Chondrocyte (in vitro differentiated cells): ENCODE measurements at regions not wholly inside any gene's neighbourhood (a gene's known extent, or its start where the extent isn't known, plus 50 kb on each side); places are given as distances from the start of the nearest gene placed in this dataset.

Experiments
- DNase-seq: peaks from one replicate; pipeline ENCODE4 v3.0.0; 2021; ENCODE audit warnings: mixed read lengths, low spot score
- H3K27ac Mint-ChIP-seq: one replicate; pipeline ENCODE4 v1.8.0; 2021; ENCODE audit warnings: mild to moderate bottlenecking, moderate library complexity, mixed read lengths; ENCODE audit not compliant: unreplicated experiment
- H3K27me3 Mint-ChIP-seq: 2 replicates; pipeline ENCODE4 v1.8.0; 2021; ENCODE audit warnings: low read depth, mixed read lengths
- H3K36me3 Mint-ChIP-seq: 2 replicates; pipeline ENCODE4 v1.8.0; 2021; ENCODE audit warnings: low read depth, mixed read lengths
- H3K4me1 Mint-ChIP-seq: 2 replicates; pipeline ENCODE4 v1.8.0; 2021; ENCODE audit warnings: low read depth, mild to moderate bottlenecking, mixed read lengths
- H3K4me3 Mint-ChIP-seq: one replicate; pipeline ENCODE4 v1.8.0; 2021; ENCODE audit warnings: mild to moderate bottlenecking, moderate library complexity, mixed read lengths; ENCODE audit not compliant: unreplicated experiment
- H3K9me3 Mint-ChIP-seq: 2 replicates; pipeline ENCODE4 v1.8.0; 2021; ENCODE audit warnings: low read depth, mixed read lengths
- CTCF ChIP-seq: fragments of 200-600 bp; sonication (generic); IDR thresholded peaks from 2 replicates; pipeline ENCODE4 v1.5.0; 2021; ENCODE audit warnings: antibody characterized with exemption, mild to moderate bottlenecking, moderate library complexity

- Mint-ChIP-seq H3K36me3 (no peaks in the 10 kb centered on the region), H3K4me3 (no peak overlapping the region), H3K27ac (no peak overlapping the region), H3K27me3 (no peaks in the 10 kb centered on the region), H3K4me1 (no peaks in the 10 kb centered on the region), H3K9me3 (no peaks in the 10 kb centered on the region)
- no peak for DNase-seq
- TF ChIP-seq CTCF = no peak
Observed at GRCh38 chr6:9095729-9096128, 660.4 kb upstream of the SLC35B3 start.

- no peaks in the 10 kb centered on the region for H3K27me3 Mint-ChIP-seq
- no peak overlapping the region for H3K27ac Mint-ChIP-seq
- H3K4me1 Mint-ChIP-seq = no peaks in the 10 kb centered on the region
- TF ChIP-seq CTCF = no peak
- DNase-seq = no peak
- H3K4me3 Mint-ChIP-seq = no peak overlapping the region
- H3K36me3 Mint-ChIP-seq = no peaks in the 10 kb centered on the region
- H3K9me3 Mint-ChIP-seq = no peaks in the 10 kb centered on the region
Observed at GRCh38 chr6:9095137-9095536, 659.8 kb upstream of the SLC35B3 start.

DNA sequence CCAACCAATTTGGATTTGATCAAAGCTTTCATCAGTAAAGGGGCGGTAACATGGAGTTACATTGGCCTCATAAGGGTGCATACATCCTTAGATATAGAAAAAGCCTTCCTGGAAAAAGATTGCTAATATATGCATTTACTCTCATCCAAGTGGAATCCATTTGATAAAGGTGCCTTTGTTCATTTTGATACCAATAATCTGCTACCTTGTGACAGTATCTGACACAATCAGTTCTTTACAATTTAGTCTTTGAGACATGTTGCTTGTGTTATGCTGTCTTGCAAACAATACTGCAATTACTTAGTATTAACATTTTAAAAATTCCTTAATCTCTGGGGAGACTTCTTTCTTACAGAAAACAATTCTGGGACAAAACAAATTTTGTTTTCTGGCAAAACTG lies 654.4 kb upstream of the SLC35B3 start:
- no peaks in the 10 kb centered on the region for H3K9me3 Mint-ChIP-seq
- H3K27ac Mint-ChIP-seq = no peak overlapping the region
- no peak for DNase-seq
- no peak overlapping the region for H3K4me3 Mint-ChIP-seq
- no peaks in the 10 kb centered on the region for H3K36me3 Mint-ChIP-seq
- H3K4me1 Mint-ChIP-seq = no peaks in the 10 kb centered on the region
- TF ChIP-seq CTCF = no peak
- no peaks in the 10 kb centered on the region for H3K27me3 Mint-ChIP-seq

DNA sequence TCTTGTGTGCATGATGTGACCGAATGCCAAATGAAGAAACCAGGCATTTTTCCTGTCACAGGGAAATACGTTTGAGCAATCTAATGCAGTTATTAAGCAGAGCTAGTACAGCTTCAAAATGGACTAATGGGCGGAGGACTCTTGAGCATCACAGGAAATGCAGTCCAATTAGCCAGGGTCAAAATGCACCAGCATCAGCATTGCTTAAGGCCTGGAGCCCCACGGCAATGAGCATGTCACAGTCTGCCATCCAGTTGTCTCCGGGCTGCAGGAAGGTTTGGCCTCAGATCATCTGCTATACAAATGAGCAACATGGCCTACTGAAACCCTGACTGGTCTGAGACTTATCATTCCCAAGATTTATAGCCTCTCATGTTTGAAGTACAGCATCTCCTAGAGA lies 652.1 kb upstream of the SLC35B3 start:
- Mint-ChIP-seq H3K4me3 (no peak overlapping the region), H3K27ac (no peak overlapping the region)

GRCh38 chr6:9086331-9086730 lies 651.0 kb upstream of the SLC35B3 start:
- DNase-seq = no peak
- no peaks in the 10 kb centered on the region for H3K36me3 Mint-ChIP-seq
- TF ChIP-seq CTCF = no peak
- H3K4me1 Mint-ChIP-seq = no peaks in the 10 kb centered on the region
- no peaks in the 10 kb centered on the region for H3K9me3 Mint-ChIP-seq
- no peak overlapping the region for H3K27ac Mint-ChIP-seq
- no peaks in the 10 kb centered on the region for H3K27me3 Mint-ChIP-seq
- no peak overlapping the region for H3K4me3 Mint-ChIP-seq

More for the DNA sequence above, 652.1 kb upstream of the SLC35B3 start:
- H3K36me3 Mint-ChIP-seq = no peaks in the 10 kb centered on the region
- H3K4me1 Mint-ChIP-seq = no peaks in the 10 kb centered on the region
- H3K27me3 Mint-ChIP-seq = no peaks in the 10 kb centered on the region
- no peak for TF ChIP-seq CTCF
- H3K9me3 Mint-ChIP-seq = no peaks in the 10 kb centered on the region
- DNase-seq = no peak
